Loucy (cell line): ENCODE measurements at regions not wholly inside any gene's neighbourhood (a gene's known extent, or its start where the extent isn't known, plus 50 kb on each side); places are given as distances from the start of the nearest gene placed in this dataset.

ENCODE experiments used
- H2AFZ ChIP-seq: fragments of 200-600 bp; sonication (generic); 2 replicates; pipeline ENCODE4 v1.6.0; 2016; ENCODE audit warnings: antibody characterized with exemption, mild to moderate bottlenecking, low read length, moderate library complexity
- H3F3A ChIP-seq: fragments of 200-600 bp; 2 replicates; pipeline ENCODE4 v1.6.0; 2016; ENCODE audit warnings: antibody characterized with exemption, low read depth, mild to moderate bottlenecking
- H3K27me3 ChIP-seq: fragments of 200-600 bp; sonication (generic); 2 replicates; pipeline ENCODE4 v1.6.1; 2014; ENCODE audit warnings: low read length, mild to moderate bottlenecking; ENCODE audit not compliant: insufficient read depth, poor library complexity, severe bottlenecking
- H3K36me3 ChIP-seq: fragments of 200-600 bp; sonication (generic); 2 replicates; pipeline ENCODE4 v1.6.1; 2016; ENCODE audit warnings: low read length; ENCODE audit not compliant: insufficient read depth
- H3K4me1 ChIP-seq: fragments of 200-600 bp; sonication (generic); 2 replicates; pipeline ENCODE4 v1.5.1; 2014; ENCODE audit warnings: low read length, mild to moderate bottlenecking; ENCODE audit not compliant: insufficient read depth, poor library complexity, severe bottlenecking
- H3K4me2 ChIP-seq: fragments of 200-600 bp; sonication (generic); 2 replicates; pipeline ENCODE4 v1.6.0; 2014; ENCODE audit warnings: antibody characterized with exemption, low read length, low read depth, mild to moderate bottlenecking; ENCODE audit not compliant: poor library complexity, severe bottlenecking
- H3K4me3 ChIP-seq: fragments of 200-600 bp; sonication (generic); 2 replicates; pipeline ENCODE4 v1.5.1; 2014; ENCODE audit warnings: low read length, mild to moderate bottlenecking, mixed read lengths; ENCODE audit not compliant: poor library complexity, severe bottlenecking
- H3K79me2 ChIP-seq: fragments of 200-600 bp; sonication (generic); 2 replicates; pipeline ENCODE4 v1.6.1; 2014; ENCODE audit warnings: low read length; ENCODE audit not compliant: insufficient read depth
- H3K9ac ChIP-seq: fragments of 200-600 bp; sonication (generic); 2 replicates; pipeline ENCODE4 v1.6.0; 2014; ENCODE audit warnings: mild to moderate bottlenecking, low read depth, low read length, moderate library complexity; ENCODE audit not compliant: poor library complexity, severe bottlenecking
- H3K9me2 ChIP-seq: fragments of 200-600 bp; sonication (generic); replicated peaks from 2 replicates; pipeline ENCODE4 v1.6.1; 2016; ENCODE audit warnings: low read depth, low read length, mixed read lengths
- H3K9me3 ChIP-seq: fragments of 200-600 bp; sonication (generic); 2 replicates; pipeline ENCODE4 v1.6.1; 2014; ENCODE audit warnings: mild to moderate bottlenecking, antibody characterized with exemption, low read length, low read depth; ENCODE audit not compliant: insufficient read depth
- H4K20me1 ChIP-seq: fragments of 200-600 bp; sonication (generic); 2 replicates; pipeline ENCODE4 v1.6.0; 2014; ENCODE audit warnings: antibody characterized with exemption, low read length, mild to moderate bottlenecking; ENCODE audit not compliant: insufficient read depth, poor library complexity, severe bottlenecking
- CTCF ChIP-seq: fragments of 200-600 bp; sonication (generic); conservative IDR thresholded peaks from 2 replicates; pipeline ENCODE4 v1.5.1; 2014; ENCODE audit warnings: mild to moderate bottlenecking, antibody characterized with exemption, low read length
- EZH2phosphoT487 ChIP-seq: fragments of 200-600 bp; IDR thresholded peaks from 2 replicates; pipeline ENCODE4 v1.6.1; 2018; ENCODE audit warnings: antibody characterized with exemption, mild to moderate bottlenecking, moderate library complexity, borderline replicate concordance

- Histone ChIP-seq H3K27me3 (no peaks in the 10 kb centered on the region), H3K4me2 (no peak overlapping the region), H3K9me3 (no peaks in the 10 kb centered on the region), H3K9me2 (no peaks in the 10 kb centered on the region), H3K36me3 (no peaks in the 10 kb centered on the region), H3K4me3 (no peak overlapping the region), H3K79me2 (no peaks in the 10 kb centered on the region), H3K9ac (no peak overlapping the region), H3K4me1 (no peaks in the 10 kb centered on the region), H3F3A (no peaks in the 10 kb centered on the region), H4K20me1 (no peaks in the 10 kb centered on the region), H2AFZ (no peak overlapping the region)
- no peak for TF ChIP-seq EZH2phosphoT487
- TF ChIP-seq CTCF = no peak
Measured at GRCh38 chr4:11635342-11635741, 206.6 kb upstream of the HS3ST1 start.

- Histone ChIP-seq H3K4me3 (no peak overlapping the region), H4K20me1 (no peaks in the 10 kb centered on the region), H3K79me2 (no peaks in the 10 kb centered on the region), H3K4me1 (no peaks in the 10 kb centered on the region), H3K4me2 (no peak overlapping the region), H3K27me3 (no peaks in the 10 kb centered on the region), H3K36me3 (no peaks in the 10 kb centered on the region), H3F3A (no peaks in the 10 kb centered on the region), H2AFZ (no peak overlapping the region), H3K9me2 (no peaks in the 10 kb centered on the region), H3K9me3 (no peaks in the 10 kb centered on the region), H3K9ac (no peak overlapping the region)
- TF ChIP-seq CTCF (no peak), EZH2phosphoT487 (no peak)
Measured at GRCh38 chr4:11634283-11634682, 205.6 kb upstream of the HS3ST1 start.

GRCh38 chr4:11633430-11633829 lies 204.7 kb upstream of the HS3ST1 start:
- H3K9me2 ChIP-seq = no peaks in the 10 kb centered on the region

More at GRCh38 chr4:11633430-11633829, 204.7 kb upstream of the HS3ST1 start:
- no peaks in the 10 kb centered on the region for H3K9me3 ChIP-seq
- H2AFZ ChIP-seq = no peak overlapping the region
- no peak overlapping the region for H3K4me3 ChIP-seq
- no peak for TF ChIP-seq EZH2phosphoT487
- TF ChIP-seq CTCF = no peak
- no peaks in the 10 kb centered on the region for H3K36me3 ChIP-seq
- no peaks in the 10 kb centered on the region for H3K79me2 ChIP-seq
- no peaks in the 10 kb centered on the region for H4K20me1 ChIP-seq
- H3K9ac ChIP-seq = no peak overlapping the region
- H3K27me3 ChIP-seq = no peaks in the 10 kb centered on the region
- H3K4me1 ChIP-seq = no peaks in the 10 kb centered on the region
- no peak overlapping the region for H3K4me2 ChIP-seq
- no peaks in the 10 kb centered on the region for H3F3A ChIP-seq
